ENCODE measurements at regions not wholly inside any gene's neighbourhood (a gene's known extent, or its start where the extent isn't known, plus 50 kb on each side); places are given as distances from the start of the nearest gene placed in this dataset.
"Not testable (repeated sequence)": the region's sequence is repeated elsewhere in the genome, so short reads cannot be mapped to it uniquely, and the experiment has no call there.

GRCh38 chr6:16824845-16825685 lies 63.8 kb upstream of the ATXN1 start:
- no peak for TF ChIP-seq POLR2A (IDR thresholded peaks at IDR 0.05)
- TF ChIP-seq, protein P1, sequence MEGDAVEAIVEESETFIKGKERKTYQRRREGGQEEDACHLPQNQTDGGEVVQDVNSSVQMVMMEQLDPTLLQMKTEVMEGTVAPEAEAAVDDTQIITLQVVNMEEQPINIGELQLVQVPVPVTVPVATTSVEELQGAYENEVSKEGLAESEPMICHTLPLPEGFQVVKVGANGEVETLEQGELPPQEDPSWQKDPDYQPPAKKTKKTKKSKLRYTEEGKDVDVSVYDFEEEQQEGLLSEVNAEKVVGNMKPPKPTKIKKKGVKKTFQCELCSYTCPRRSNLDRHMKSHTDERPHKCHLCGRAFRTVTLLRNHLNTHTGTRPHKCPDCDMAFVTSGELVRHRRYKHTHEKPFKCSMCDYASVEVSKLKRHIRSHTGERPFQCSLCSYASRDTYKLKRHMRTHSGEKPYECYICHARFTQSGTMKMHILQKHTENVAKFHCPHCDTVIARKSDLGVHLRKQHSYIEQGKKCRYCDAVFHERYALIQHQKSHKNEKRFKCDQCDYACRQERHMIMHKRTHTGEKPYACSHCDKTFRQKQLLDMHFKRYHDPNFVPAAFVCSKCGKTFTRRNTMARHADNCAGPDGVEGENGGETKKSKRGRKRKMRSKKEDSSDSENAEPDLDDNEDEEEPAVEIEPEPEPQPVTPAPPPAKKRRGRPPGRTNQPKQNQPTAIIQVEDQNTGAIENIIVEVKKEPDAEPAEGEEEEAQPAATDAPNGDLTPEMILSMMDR (IDR thresholded peaks at IDR 0.05), result no peak
- Histone ChIP-seq H3K9me3 (no peaks in the 10 kb centered on the region), H3K27me3 (no peaks in the 10 kb centered on the region), H3K36me3 (no peaks in the 10 kb centered on the region), H3K27ac (no peak overlapping the region), H3K4me3 (no peak overlapping the region), H3K4me1 (no peaks in the 10 kb centered on the region)
- no peak for DNase-seq
- intact Hi-C loops (cut with DNase I; ENCODE audit: low total_unique reads), result no loop called here

GRCh38 chr6:16823718-16824352 lies 62.6 kb upstream of the ATXN1 start:
- H3K36me3 ChIP-seq, result no peaks in the 10 kb centered on the region
- no peak for DNase-seq
- H3K27ac ChIP-seq, result no peak overlapping the region
- H3K9me3 ChIP-seq, result no peaks in the 10 kb centered on the region
- H3K4me3 ChIP-seq, result no peak overlapping the region
- intact Hi-C loops (cut with DNase I; ENCODE audit: low total_unique reads), result no loop called here
- H3K4me1 ChIP-seq, result no peaks in the 10 kb centered on the region
- TF ChIP-seq, protein P1 (IDR thresholded peaks at IDR 0.05), result no peak
- TF ChIP-seq POLR2A (IDR thresholded peaks at IDR 0.05), result no peak
- H3K27me3 ChIP-seq, result no peaks in the 10 kb centered on the region

GRCh38 chr6:16822975-16823717 lies 61.9 kb upstream of the ATXN1 start:
- Histone ChIP-seq H3K9me3 (no peaks in the 10 kb centered on the region), H3K4me3 (no peak overlapping the region), H3K36me3 (no peaks in the 10 kb centered on the region), H3K4me1 (no peaks in the 10 kb centered on the region), H3K27me3 (no peaks in the 10 kb centered on the region), H3K27ac (no peak overlapping the region)
- intact Hi-C loops (cut with DNase I; ENCODE audit: low total_unique reads), result no loop called here
- DNase-seq, result no peak
- no peak for TF ChIP-seq POLR2A (IDR thresholded peaks at IDR 0.05)
- TF ChIP-seq, protein P1 (IDR thresholded peaks at IDR 0.05), result no peak

DNA sequence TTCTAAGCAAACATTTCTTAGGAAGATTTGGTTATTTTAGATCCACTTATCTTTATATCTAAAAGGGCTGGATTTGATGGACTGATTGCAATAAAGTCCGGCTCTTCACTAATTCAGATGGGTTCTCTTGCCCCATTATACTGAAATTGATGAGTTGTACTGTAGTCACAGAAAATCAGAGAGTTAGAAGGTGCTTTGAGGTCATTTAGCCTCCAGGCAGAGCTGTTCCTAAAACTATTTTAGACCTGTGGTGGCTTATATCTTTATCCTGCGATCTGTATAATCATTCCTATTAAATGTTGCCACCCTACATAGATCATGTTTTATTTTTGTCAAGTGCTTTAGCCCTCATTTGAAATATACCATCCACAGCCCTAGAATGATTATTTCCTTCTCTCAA lies 61.3 kb upstream of the ATXN1 start:
- Histone ChIP-seq H3K9me3 (no peaks in the 10 kb centered on the region), H3K4me3 (no peak overlapping the region), H3K27ac (no peak overlapping the region), H3K27me3 (no peaks in the 10 kb centered on the region), H3K4me1 (no peaks in the 10 kb centered on the region), H3K36me3 (no peaks in the 10 kb centered on the region)
- TF ChIP-seq, protein P1 (IDR thresholded peaks at IDR 0.05), result no peak
- TF ChIP-seq POLR2A (IDR thresholded peaks at IDR 0.05), result no peak
- no peak for DNase-seq
- intact Hi-C loops (cut with DNase I; ENCODE audit: low total_unique reads), result no loop called here

- Histone ChIP-seq H3K36me3 (no peaks in the 10 kb centered on the region), H3K9me3 (no peaks in the 10 kb centered on the region), H3K27me3 (no peaks in the 10 kb centered on the region), H3K4me1 (no peaks in the 10 kb centered on the region), H3K4me3 (no peak overlapping the region), H3K27ac (no peak overlapping the region)
- intact Hi-C loops (cut with DNase I; ENCODE audit: low total_unique reads), result no loop called here
- TF ChIP-seq, protein P1 (IDR thresholded peaks at IDR 0.05), result no peak
- no peak for TF ChIP-seq POLR2A (IDR thresholded peaks at IDR 0.05)
- no peak for DNase-seq
Measured at GRCh38 chr6:16821834-16822264, 60.6 kb upstream of the ATXN1 start.

GRCh38 chr6:16820262-16820661 lies 59.0 kb upstream of the ATXN1 start:
- H3K9me3 ChIP-seq; H3K4me3 ChIP-seq; H3K36me3 ChIP-seq; H3K27me3 ChIP-seq; DNase-seq; H3K4me1 ChIP-seq; H3K27ac ChIP-seq; intact Hi-C loops (cut with DNase I; ENCODE audit: low total_unique reads): not testable (repeated sequence)
